Gastroesophageal sphincter (tissue), 4 donors: ENCODE measurements at regions not wholly inside any gene's neighbourhood (a gene's known extent, or its start where the extent isn't known, plus 50 kb on each side); places are given as distances from the start of the nearest gene placed in this dataset.

Experiments used
- ATAC-seq: fragments of 150-250 bp; one replicate; pipeline ENCODE4 v1.9.1; 2016; ENCODE audit warnings: mild to moderate bottlenecking, moderate library complexity
- H3K27ac ChIP-seq, 4 donors: fragments of 200-600 bp; sonication (generic) in 3 of 4; 1 replicate in 3 of 4; 2 replicates in 1 of 4; pipeline ENCODE4 v1.5.1; 2016 to 2019
- H3K27me3 ChIP-seq: fragments of 200-600 bp; sonication (generic); one replicate; pipeline ENCODE4 v1.5.1; 2019
- H3K36me3 ChIP-seq, 2 donors: fragments of 200-600 bp; sonication (generic); one replicate each; pipeline ENCODE4 v1.5.1; 2019; ENCODE audit warnings: control low read depth in 1 of 2
- H3K4me1 ChIP-seq, 3 donors: fragments of 200-600 bp; sonication (generic); 1 replicate in 2 of 3; 2 replicates in 1 of 3; pipeline ENCODE4 v1.5.1; 2016 to 2019; ENCODE audit warnings: control low read depth in 2 of 3
- H3K4me3 ChIP-seq, 2 donors: fragments of 200-600 bp; sonication (generic); one replicate each; pipeline ENCODE4 v1.5.1; 2019; ENCODE audit warnings: mild to moderate bottlenecking in 1 of 2, moderate library complexity in 1 of 2
- H3K9me3 ChIP-seq, 3 donors: fragments of 200-600 bp; sonication (generic); one replicate each; pipeline ENCODE4 v1.5.1; 2017 to 2019; ENCODE audit warnings: control low read depth in 2 of 3
- EP300 ChIP-seq: sonication (generic); formaldehyde crosslinking; IDR thresholded peaks from one replicate; pipeline ENCODE4 v1.6.1; 2017; ENCODE audit warnings: antibody characterized with exemption, mild to moderate bottlenecking
- POLR2A ChIP-seq, 2 donors: fragments of 450-650 bp; IDR thresholded peaks; one replicate each; pipeline ENCODE4 v1.6.1; 2017; ENCODE audit warnings: antibody characterized with exemption in 2 of 2, mild to moderate bottlenecking in 2 of 2, moderate library complexity in 1 of 2
- POLR2AphosphoS5 ChIP-seq: sonication (generic); formaldehyde crosslinking; IDR thresholded peaks from one replicate; pipeline ENCODE4 v1.6.1; 2017; ENCODE audit warnings: antibody characterized with exemption
- WGBS, 2 donors: methylation state at CpG; one replicate each; pipeline ENCODE4 v1.1.5; 2018; ENCODE audit warnings: low coverage in 1 of 2; 5-methylcytosine and 5-hydroxymethylcytosine counted together
- TF ChIP-seq, protein P1 (sequence below), 4 experiments: fragments of 200-600 bp in 2 of 4; fragments of 450-650 bp in 2 of 4; sonication (generic) in 1 of 4; IDR thresholded peaks; one replicate each; pipeline ENCODE4 v1.5.1; 2017 to 2019; ENCODE audit warnings: antibody characterized with exemption in 4 of 4, mild to moderate bottlenecking in 2 of 4, moderate library complexity in 2 of 4

DNA sequence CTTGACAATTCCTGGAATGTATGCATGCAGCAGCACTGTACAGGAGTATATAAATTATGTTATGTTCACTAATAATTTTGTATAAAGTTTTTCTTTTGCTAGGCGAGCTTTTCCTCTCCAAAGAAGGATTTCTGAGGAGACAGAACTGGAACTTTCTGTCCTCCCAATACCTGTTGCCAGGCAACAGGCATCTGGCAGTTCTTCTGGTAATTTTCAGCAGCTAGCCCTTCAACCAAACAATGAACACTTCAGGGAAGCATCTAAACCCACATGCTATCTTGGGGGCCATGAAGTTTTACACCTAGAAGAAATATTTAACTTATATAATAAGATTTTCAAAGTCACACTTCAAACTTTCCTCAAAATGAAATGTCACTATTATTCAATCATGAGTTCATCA lies 162.9 kb upstream of the SYT10 start:
- Histone ChIP-seq H3K36me3 (no peaks in the 10 kb centered on the region), H3K27me3 (no peaks in the 10 kb centered on the region), H3K9me3 (no peaks in the 10 kb centered on the region), H3K4me3 (no peak overlapping the region), H3K4me1 (no peaks in the 10 kb centered on the region), H3K27ac (no peak overlapping the region)
- TF ChIP-seq POLR2AphosphoS5 (no peak), POLR2A (IDR thresholded peaks at IDR 0.05) (no peak), EP300 (no peak)
- TF ChIP-seq, protein P1, sequence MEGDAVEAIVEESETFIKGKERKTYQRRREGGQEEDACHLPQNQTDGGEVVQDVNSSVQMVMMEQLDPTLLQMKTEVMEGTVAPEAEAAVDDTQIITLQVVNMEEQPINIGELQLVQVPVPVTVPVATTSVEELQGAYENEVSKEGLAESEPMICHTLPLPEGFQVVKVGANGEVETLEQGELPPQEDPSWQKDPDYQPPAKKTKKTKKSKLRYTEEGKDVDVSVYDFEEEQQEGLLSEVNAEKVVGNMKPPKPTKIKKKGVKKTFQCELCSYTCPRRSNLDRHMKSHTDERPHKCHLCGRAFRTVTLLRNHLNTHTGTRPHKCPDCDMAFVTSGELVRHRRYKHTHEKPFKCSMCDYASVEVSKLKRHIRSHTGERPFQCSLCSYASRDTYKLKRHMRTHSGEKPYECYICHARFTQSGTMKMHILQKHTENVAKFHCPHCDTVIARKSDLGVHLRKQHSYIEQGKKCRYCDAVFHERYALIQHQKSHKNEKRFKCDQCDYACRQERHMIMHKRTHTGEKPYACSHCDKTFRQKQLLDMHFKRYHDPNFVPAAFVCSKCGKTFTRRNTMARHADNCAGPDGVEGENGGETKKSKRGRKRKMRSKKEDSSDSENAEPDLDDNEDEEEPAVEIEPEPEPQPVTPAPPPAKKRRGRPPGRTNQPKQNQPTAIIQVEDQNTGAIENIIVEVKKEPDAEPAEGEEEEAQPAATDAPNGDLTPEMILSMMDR (IDR thresholded peaks at IDR 0.05) = no peak
- ATAC-seq = no peak
- 17 to 18% methylated on average over 1 of the region's 1 CpG for WGBS, 2 donors

DNA sequence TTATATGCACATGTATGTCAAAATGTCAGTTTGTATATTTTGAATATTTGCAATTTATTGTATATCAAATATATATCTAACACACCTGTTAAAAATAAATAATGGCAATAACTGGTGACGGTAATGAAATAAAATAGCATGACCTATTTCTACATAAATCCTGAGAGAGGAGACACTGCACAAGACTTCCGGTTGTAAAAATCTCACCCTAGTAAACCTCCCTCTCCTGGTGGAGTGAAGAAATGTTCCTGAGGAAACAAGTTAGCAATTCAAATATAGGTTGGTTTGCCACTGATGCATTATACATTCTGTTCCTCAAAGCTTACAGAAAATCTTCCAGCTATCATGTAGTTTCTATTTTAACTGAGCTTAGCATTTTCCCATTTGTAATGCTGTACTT lies 166.1 kb upstream of the SYT10 start:
- no peaks in the 10 kb centered on the region for H3K27me3 ChIP-seq
- H3K36me3 ChIP-seq = no peaks in the 10 kb centered on the region
- no peaks in the 10 kb centered on the region for H3K4me1 ChIP-seq
- no peak overlapping the region for H3K27ac ChIP-seq
- TF ChIP-seq POLR2AphosphoS5 = no peak
- TF ChIP-seq, protein P1 (IDR thresholded peaks at IDR 0.05) = no peak
- TF ChIP-seq EP300 = no peak
- TF ChIP-seq POLR2A (IDR thresholded peaks at IDR 0.05) = no peak
- no peak overlapping the region for H3K4me3 ChIP-seq
- no peak for ATAC-seq
- WGBS, 2 donors = 22 to 26% methylated on average over 2 of the region's 2 CpGs
- no peaks in the 10 kb centered on the region for H3K9me3 ChIP-seq

DNA sequence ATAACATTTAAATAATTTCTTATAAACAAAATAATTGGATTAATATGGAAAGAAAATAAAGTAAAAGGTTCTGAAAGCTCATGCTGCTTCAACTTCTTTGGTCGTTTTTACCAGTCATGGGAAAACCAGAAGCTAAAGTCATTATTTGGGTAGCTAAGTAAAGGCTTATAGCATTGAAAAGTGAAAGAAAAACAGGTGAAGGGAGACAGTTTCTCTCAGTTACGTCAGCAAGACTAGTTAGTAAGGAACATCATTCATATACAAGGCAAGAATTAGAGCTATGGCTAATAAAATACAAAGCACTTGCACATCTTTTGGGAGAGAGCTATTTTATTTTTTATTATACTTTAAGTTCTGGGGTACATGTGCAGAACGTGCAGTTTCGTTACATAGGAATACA lies 170.3 kb upstream of the SYT10 start:
- H3K36me3 ChIP-seq = no peaks in the 10 kb centered on the region
- no peaks in the 10 kb centered on the region for H3K4me1 ChIP-seq
- TF ChIP-seq POLR2AphosphoS5 (no peak), EP300 (no peak), POLR2A (IDR thresholded peaks at IDR 0.05) (no peak)
- TF ChIP-seq, protein P1 (IDR thresholded peaks at IDR 0.05) = no peak
- ATAC-seq = no peak
- no peak overlapping the region for H3K4me3 ChIP-seq
- no peaks in the 10 kb centered on the region for H3K27me3 ChIP-seq
- H3K27ac ChIP-seq = no peak overlapping the region
- WGBS, 2 donors = 68 to 71% methylated on average over 4 of the region's 4 CpGs
- H3K9me3 ChIP-seq = no peaks in the 10 kb centered on the region

DNA sequence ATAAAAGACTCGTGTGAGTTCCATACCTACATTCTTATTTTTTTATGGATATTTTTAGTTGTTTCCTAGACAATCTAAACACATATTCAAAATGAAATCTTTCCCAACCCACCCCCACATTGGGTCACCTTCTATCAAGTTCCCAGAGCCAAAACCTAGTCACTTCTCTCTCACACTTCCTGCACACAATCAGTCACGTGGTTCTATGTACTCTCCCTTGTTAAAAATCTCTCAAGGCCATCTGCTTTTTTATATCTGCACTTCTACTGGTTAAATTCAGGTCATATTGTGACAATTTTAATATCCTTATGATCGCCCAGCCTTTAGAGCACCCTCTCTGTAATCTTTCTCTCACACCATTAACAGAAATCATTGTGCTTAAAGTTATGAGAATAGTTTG lies 175.0 kb upstream of the SYT10 start:
- Histone ChIP-seq H3K9me3 (peaks cover 0 to 20% (median 0%) of the 10 kb centered on the region in 3 donors), H3K4me3 (no peak overlapping the region), H3K4me1 (no peaks in the 10 kb centered on the region), H3K27ac (no peak overlapping the region), H3K27me3 (no peaks in the 10 kb centered on the region), H3K36me3 (no peaks in the 10 kb centered on the region)
- ATAC-seq = no peak
- WGBS, 2 donors = 46 to 57% methylated on average over 3 of the region's 3 CpGs
- TF ChIP-seq EP300 (no peak), POLR2AphosphoS5 (no peak), POLR2A (IDR thresholded peaks at IDR 0.05) (no peak)
- TF ChIP-seq, protein P1 (IDR thresholded peaks at IDR 0.05) = no peak

DNA sequence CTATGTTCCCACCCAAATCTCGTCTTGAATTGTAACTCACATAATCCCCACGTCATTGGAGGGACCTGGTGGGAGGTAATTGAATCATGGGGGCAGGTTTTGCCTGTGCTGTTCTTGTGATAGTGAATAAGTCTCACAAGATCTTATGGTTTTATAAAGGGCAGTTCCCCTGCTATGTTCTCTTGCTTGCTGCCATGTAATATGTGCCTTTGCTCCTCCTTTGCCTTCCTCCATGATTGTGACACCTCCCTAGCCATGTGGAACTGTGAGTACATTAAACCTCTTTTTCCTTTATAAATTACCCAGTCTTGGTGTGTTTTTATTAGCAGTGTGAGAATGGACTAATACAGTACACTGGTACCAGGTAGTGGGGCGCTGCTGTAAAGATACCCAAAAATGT lies 177.6 kb upstream of the SYT10 start:
- no peak for TF ChIP-seq POLR2AphosphoS5
- no peak for TF ChIP-seq EP300
- TF ChIP-seq, protein P1 (IDR thresholded peaks at IDR 0.05) = no peak
- no peak for TF ChIP-seq POLR2A (IDR thresholded peaks at IDR 0.05)
- H3K9me3 ChIP-seq = peaks cover 0 to 20% (median 0%) of the 10 kb centered on the region in 3 donors
- H3K4me1 ChIP-seq = no peaks in the 10 kb centered on the region
- ATAC-seq = no peak
- 43 to 67% methylated on average over 1 to 3 of the region's 3 CpGs for WGBS, 2 donors
- H3K27ac ChIP-seq = no peak overlapping the region
- no peaks in the 10 kb centered on the region for H3K36me3 ChIP-seq
- no peaks in the 10 kb centered on the region for H3K27me3 ChIP-seq
- H3K4me3 ChIP-seq = no peak overlapping the region
